HG03103 (cell line): ENCODE measurements at regions not wholly inside any gene's neighbourhood (a gene's known extent, or its start where the extent isn't known, plus 50 kb on each side); places are given as distances from the start of the nearest gene placed in this dataset.

Source experiments
- ATAC-seq: cut with Tn5 transposase; IDR thresholded peaks from one replicate; pipeline ENCODE4 v1.9.1; 2021; ENCODE audit warnings: low read depth; ENCODE audit not compliant: unreplicated experiment

DNA sequence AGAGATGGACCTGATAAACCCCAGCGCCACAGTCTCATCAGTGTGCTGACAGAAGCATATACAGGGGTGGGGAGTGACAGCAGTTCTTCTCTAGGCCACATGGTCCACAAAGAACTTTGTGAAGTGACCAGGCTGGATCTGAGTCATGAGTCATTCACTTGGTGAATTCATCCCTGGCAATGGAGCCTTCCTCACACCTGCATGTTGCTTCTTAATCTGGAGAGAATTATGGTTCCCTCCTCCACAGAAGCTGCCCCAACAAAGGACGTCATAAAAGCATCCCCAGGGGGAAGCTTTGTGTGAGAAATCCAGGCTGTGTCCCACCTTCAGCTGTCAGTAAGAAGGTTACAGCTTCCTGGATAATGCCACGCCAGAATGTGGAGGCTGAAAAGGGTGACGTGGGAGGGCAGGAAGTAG is 215.6 kb upstream of the MAF start:
- no peak for ATAC-seq

DNA sequence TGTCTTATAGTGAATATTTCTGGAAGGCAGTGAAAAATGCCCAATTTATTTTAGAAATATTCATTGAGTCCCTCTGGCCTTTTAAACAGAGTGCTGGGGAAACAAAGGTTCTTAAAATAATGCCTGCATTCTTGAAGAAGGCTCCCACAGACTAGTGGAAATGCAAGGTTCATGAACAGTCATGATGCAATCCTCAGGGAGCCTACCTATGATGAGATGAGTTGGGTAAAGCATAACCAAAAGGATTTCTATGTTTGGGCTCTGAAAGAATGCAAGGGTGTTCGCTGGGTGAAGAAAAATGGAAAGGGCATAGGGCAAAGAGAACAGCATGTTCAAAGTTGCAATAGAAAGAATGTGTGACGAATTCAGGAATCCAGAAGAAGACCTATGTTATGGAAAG is 214.5 kb upstream of the MAF start:
- ATAC-seq: no peak

- ATAC-seq: no peak
Measured at GRCh38 chr16:79814124-79814523, 213.6 kb upstream of the MAF start.

DNA sequence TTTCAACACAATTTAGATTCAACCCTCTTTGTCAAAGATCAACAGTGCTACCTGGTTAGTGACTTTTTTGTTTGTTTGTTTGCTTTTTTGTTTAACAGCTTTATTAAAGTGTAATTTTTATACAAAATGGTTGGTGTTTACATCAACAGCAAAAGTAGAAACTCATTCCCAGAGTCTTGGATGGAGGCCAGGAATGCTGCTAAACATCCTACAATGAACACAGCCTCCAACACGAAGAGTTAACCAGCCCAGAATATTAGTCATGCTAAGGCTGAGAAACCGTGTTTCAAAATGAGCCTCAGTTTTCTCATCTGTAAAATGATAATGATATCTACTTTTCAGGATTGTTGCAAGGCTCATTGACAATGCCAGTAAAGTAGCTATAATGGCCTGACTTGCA is 211.0 kb upstream of the MAF start:
- no peak for ATAC-seq

- ATAC-seq: no peak
Measured at GRCh38 chr16:79810449-79811189, 210.1 kb upstream of the MAF start.

- no peak for ATAC-seq
Measured at GRCh38 chr16:79809376-79809775, 208.8 kb upstream of the MAF start.

GRCh38 chr16:79808731-79809130 is 208.2 kb upstream of the MAF start:
- no peak for ATAC-seq

- no peak for ATAC-seq
Measured at GRCh38 chr16:79806757-79807156, 206.2 kb upstream of the MAF start.

- no peak for ATAC-seq
Measured at GRCh38 chr16:79805621-79806020, 205.1 kb upstream of the MAF start.

- no peak for ATAC-seq
Measured at GRCh38 chr16:79801646-79802045, 201.1 kb upstream of the MAF start.

- no peak for ATAC-seq
Measured at GRCh38 chr16:79800016-79800608, 199.6 kb upstream of the MAF start.

- ATAC-seq: no peak
Measured at GRCh38 chr16:79798416-79799053, 198.0 kb upstream of the MAF start.

- no peak for ATAC-seq
Measured at GRCh38 chr16:79797486-79797885, 196.9 kb upstream of the MAF start.

GRCh38 chr16:79795556-79795955 is 195.0 kb upstream of the MAF start:
- ATAC-seq: no peak

GRCh38 chr16:79794941-79795340 is 194.4 kb upstream of the MAF start:
- ATAC-seq: no peak

DNA sequence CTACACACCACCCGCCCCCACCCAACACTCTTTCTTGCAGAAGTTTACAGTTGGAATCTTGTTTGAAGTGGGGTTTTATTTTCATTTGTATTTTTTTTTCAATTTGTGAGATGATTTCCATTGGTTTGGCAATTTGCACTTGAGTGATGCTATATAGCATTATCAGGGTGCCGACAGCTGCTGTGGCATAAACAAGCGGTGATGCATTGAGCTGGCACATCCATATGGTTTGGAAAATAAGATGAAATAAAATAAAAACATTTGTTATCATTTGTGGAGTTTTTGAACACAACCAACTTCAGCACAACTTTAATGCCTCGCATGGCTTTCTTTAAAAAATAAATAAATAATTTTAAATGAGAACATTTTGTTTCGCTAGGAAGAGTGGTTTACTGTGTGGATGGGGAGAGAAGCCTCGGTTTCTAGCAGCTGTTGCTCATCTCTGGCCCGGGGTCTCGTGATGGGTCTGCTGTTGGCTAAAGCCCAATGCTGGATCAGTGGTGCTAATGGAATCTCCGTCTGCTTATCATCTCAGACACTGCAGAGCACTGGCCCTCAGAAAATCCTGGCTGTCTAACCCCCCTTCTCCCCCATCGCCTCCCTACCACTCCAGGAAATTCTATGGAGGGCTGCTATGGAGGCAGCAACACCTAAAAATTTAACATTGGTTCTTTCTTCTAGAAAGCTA is 192.3 kb upstream of the MAF start:
- no peak for ATAC-seq

GRCh38 chr16:79792076-79792475 is 191.5 kb upstream of the MAF start:
- ATAC-seq: no peak

DNA sequence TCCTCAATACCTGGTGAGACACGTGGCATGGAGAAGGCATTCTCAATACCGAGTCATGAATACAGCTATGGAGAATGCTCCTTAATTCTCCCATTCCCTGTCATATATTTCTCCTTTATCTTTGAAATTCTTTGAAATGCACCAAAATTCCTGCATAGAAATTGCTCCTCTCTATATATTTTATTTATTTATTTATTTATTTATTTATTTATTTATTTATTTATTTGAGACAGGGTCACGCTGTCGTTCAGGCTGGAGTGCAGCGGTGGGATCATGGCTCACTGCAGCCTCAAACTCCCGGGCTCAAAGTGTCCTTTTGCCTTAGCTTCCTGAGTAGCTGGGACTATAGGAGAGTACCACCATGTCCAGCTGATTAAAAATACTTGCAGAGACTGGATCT is 190.3 kb upstream of the MAF start:
- no peak for ATAC-seq

- ATAC-seq: no peak
Measured at GRCh38 chr16:79788949-79789348, 188.4 kb upstream of the MAF start.

DNA sequence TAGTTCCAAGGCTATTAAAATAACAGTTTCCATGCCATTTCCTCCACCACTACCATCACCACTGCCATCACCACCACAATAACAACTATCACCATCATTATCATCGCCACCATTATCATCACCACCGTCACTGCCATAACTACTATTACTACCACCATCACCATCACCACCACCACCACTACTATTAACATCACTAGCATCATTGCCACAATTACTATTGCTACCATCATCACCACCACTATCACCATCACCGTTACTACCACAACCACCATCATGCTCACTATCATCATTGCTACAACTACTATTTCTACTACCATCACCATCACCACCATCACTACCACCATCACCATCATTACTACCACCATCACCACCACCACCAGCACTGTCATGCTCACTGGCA is 185.9 kb upstream of the MAF start:
- ATAC-seq: no peak

GRCh38 chr16:79784007-79784406 is 183.5 kb upstream of the MAF start:
- ATAC-seq: no peak
